ENCODE measurements at regions not wholly inside any gene's neighbourhood (a gene's known extent, or its start where the extent isn't known, plus 50 kb on each side); places are given as distances from the start of the nearest gene placed in this dataset.

GRCh38 chr1:30629501-30629900 is 93.9 kb downstream of the MATN1 start:
- TF ChIP-seq CTCF (IDR thresholded peaks at IDR 0.05 in 4 of 5, conservative IDR thresholded peaks at IDR 0.05 in 1 of 5) (no peak), POLR2A (IDR thresholded peaks at IDR 0.05) (no peak)

Data from gastrocnemius medialis (tissue), 4 donors.